Esophagus mucosa (tissue), 1 donor: ENCODE measurements at regions not wholly inside any gene's neighbourhood (a gene's known extent, or its start where the extent isn't known, plus 50 kb on each side); places are given as distances from the start of the nearest gene placed in this dataset.
"Not testable (repeated sequence)": the region's sequence is repeated elsewhere in the genome, so short reads cannot be mapped to it uniquely, and the experiment has no call there.

Source experiments
- ATAC-seq: fragments of 200-7000 bp; cut with Tn5 transposase; one replicate; pipeline ENCODE4 v1.9.1; 2020
- donor health status: DM: yes; HTN: yes; CAD: no.

- ATAC-seq: not testable (repeated sequence)
Measured at GRCh38 chr17:46460129-46460528, 52.1 kb upstream of the LRRC37A2 start.

GRCh38 chr17:46455069-46455468 lies 57.2 kb upstream of the LRRC37A2 start:
- not testable (repeated sequence) for ATAC-seq

DNA sequence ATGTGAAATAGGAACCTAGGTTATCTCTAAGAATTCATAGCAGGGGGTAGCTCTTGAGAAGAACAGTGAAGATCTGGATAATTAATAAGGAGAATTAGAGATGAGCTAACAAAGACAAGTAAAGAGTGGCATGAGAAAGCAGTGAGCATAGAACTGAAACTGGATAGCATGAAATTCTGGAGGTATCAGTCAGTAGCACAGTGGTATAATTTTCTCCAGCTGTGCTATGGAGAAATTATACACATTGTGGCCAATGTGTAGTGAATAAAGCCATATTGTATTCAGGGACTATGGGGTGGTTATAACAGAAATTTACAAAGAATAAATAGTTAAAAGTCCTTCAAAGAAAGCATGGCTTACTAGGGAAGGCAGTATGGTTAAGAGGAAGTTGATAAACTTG lies 57.7 kb upstream of the LRRC37A2 start:
- ATAC-seq: not testable (repeated sequence)

DNA sequence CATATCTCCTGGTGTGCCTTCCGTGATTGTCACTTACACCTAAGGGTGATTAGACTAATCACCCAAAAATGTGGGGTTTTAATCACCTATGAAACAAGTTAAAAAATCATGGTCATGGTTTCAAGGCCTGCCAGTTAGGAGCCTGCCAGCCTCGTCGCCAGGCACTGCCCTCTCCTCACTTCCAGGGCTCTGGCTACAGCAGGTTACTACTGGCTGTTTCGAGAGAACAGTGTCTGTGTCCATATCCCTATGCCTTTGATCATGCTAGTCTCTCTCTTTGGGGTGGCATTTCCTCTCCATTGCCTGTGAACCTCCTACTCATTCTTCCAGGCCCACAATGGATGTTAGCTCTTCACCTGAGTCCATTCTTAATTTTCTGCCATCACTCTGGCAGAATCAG lies 59.2 kb upstream of the LRRC37A2 start:
- not testable (repeated sequence) for ATAC-seq

DNA sequence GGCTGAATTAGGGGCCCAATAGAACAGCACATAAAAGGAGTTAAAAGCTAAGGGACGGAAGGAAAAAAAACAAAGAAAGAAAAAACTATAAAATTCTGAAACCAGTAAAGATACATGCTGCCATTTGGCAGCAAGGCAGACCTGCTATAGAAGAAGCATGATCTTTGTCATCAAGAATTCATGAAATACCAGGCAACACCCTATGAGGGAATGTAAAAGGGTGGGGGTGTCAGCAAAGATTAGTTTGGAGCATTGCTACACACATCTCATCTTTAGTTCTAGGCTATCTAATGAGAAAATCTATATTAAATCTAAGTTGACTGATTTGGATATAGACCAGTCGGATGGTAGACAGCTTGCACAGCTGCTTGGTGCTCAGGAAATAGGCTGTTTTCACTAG lies 66.4 kb upstream of the LRRC37A2 start:
- peak; percentile 69 for ATAC-seq

DNA sequence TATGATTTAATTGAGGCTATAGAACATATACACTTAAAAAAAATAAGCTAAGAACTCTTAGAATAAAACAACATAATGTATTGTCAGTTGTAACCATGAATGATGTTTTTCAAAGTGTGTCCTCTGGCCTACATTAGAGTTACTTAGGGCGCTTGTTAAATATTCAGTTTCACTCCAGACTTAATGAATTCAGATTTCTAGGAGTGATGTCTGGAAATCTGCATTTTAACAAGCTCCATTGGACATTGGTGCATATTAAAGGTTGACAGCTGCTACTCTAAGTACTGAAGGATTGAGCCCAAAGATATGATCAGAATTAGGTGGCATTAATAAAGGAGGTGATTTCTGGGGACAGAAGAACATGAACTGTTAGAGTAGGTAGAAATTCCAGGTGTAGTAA lies 66.9 kb upstream of the LRRC37A2 start:
- not testable (repeated sequence) for ATAC-seq

DNA sequence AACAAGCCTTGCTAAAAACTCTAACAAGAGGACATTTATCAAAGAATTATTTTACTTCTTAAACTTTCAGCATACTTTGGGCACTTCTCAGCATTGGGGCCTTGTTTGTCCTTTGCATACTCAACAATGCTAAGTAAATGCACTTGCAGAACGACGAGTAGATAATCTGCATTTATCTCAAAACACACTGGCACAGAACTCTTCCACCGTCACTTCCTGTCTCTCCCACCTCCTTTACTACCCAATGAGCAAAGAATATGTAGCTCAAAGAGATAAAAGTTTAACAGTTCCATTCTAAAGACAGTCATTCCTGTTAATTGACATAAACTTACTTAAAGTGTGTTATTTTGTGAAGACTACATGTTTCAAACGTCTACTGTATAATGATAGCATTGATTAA lies 70.1 kb upstream of the LRRC37A2 start:
- not testable (repeated sequence) for ATAC-seq

GRCh38 chr17:46440665-46441064 lies 71.6 kb upstream of the LRRC37A2 start:
- ATAC-seq: not testable (repeated sequence)

DNA sequence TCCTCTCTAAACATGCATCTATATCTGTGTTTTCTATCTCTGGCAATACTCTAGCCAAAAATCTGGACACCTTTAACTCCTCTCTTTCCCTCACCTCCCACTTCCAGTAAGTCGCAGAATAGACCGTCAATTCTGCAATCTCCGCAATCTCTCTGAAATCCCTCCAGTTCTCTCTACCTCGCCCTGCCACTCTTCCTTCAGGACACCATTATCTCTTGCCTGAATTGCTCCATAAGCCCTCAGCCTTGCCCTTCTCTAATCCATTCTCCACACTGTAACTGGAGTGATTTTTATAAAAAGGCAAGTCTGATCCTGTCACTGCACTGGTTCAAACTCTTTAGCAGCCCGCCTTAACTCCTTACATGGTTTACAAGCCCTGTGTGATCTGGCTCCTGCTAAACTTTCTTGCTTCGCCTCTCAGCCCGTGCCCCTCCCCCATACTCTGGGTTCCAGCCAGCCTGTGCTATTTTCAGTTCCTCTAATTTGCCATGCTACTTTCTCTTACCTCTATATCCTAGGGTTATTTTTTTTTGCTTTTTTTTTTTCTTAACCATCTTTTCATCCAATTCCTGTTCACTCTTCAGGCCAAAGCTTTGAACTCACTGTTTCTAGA lies 73.0 kb upstream of the ARL17B start:
- peak; percentile 91 for ATAC-seq

DNA sequence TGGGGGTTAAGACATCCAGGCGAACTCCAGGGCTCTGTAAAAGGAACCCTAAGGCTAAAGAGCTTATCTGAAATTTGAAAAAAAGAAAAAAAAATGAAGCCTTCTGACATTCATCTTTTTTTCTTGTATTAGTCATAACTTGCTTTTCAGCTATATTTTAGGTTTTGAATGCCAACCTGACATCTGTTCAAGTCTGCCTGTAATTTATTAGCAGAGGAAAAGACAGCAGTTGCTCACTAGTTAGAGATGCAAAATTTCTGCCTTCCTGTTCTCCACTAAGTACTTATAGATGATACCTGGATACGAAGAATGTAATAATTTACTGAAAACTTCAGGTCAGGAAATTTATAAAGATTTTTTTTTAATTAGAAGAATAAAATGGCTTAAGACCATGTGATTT lies 68.7 kb upstream of the ARL17B start:
- not testable (repeated sequence) for ATAC-seq

- not testable (repeated sequence) for ATAC-seq
Measured at GRCh38 chr17:46429675-46430074, 68.1 kb upstream of the ARL17B start.

- not testable (repeated sequence) for ATAC-seq
Measured at GRCh38 chr17:46424187-46424884, 62.8 kb upstream of the ARL17B start.

DNA sequence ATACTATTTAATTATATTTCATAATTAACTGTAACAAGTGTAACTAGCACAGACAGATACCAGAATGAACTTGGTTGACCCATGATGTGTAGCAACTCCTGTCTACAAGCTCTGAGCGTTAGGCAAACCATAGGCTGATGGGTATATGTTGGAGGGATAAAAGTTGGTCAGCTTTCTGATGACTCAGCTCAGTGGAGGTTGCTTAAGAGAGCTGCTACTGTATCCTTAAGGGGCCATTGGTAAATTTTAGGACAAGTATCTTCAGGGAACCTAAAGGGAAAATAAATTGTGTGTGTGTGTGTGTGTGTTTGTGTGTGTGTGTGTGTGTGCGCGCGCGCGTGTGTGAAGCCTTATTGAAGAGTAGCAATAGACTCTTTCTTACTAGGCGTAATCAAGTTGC lies 56.3 kb upstream of the ARL17B start:
- ATAC-seq: peak; percentile 76

- not testable (repeated sequence) for ATAC-seq
Measured at GRCh38 chr17:46417261-46417660, 55.7 kb upstream of the ARL17B start.

- peak; percentile 49 for ATAC-seq
Measured at GRCh38 chr17:46414559-46414958, 53.0 kb upstream of the ARL17B start.

- not testable (repeated sequence) for ATAC-seq
Measured at GRCh38 chr17:46412156-46412555, 50.6 kb upstream of the ARL17B start.

DNA sequence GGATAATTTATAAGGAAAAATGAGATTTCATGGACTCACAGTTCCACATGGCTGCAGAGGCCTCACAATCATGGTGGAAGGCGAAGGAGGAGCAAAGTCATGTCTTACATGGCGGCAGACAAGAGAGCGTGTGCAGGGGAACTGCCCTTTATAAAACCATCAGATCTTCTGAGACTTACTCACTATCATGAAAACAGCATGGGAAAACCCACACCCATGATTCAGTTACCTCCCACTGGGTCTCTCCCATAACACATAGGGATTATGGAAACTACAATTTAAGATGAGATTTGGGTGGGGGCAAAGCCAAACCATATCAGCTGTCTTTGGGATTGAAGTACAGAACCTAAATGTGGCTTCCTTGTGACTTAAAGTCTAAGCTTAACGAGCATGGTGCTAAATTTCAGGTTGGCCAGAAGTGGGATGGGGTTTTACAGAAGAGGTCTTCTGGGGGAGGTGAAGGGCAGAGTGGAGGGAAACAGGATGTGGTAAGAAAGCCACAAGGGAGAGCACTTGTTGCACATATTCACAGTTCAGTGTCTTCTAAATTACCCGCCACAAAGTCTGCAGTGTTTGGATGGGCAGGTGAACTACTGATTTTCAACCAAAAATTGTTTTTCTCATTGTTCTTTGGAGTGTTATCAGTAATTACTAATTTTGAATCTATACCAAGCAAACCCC lies 49.7 kb upstream of the ARL17B start:
- ATAC-seq: not testable (repeated sequence)
